Body of pancreas (tissue), 4 donors: ENCODE measurements at regions not wholly inside any gene's neighbourhood (a gene's known extent, or its start where the extent isn't known, plus 50 kb on each side); places are given as distances from the start of the nearest gene placed in this dataset.

Experiments used
- POLR2A ChIP-seq, 3 donors: fragments of 450-650 bp; IDR thresholded peaks; one replicate each; pipeline ENCODE4 v1.6.1; 2016; ENCODE audit warnings: antibody characterized with exemption in 3 of 3, mild to moderate bottlenecking in 2 of 3
- TF ChIP-seq, protein P1 (sequence below), 7 experiments: fragments of 450-650 bp in 4 of 7; fragments of 200-600 bp in 3 of 7; sonication (generic) in 3 of 7; IDR thresholded peaks; one replicate each; pipeline ENCODE4 v1.5.1; 2016 to 2019; ENCODE audit warnings: antibody characterized with exemption in 7 of 7

DNA sequence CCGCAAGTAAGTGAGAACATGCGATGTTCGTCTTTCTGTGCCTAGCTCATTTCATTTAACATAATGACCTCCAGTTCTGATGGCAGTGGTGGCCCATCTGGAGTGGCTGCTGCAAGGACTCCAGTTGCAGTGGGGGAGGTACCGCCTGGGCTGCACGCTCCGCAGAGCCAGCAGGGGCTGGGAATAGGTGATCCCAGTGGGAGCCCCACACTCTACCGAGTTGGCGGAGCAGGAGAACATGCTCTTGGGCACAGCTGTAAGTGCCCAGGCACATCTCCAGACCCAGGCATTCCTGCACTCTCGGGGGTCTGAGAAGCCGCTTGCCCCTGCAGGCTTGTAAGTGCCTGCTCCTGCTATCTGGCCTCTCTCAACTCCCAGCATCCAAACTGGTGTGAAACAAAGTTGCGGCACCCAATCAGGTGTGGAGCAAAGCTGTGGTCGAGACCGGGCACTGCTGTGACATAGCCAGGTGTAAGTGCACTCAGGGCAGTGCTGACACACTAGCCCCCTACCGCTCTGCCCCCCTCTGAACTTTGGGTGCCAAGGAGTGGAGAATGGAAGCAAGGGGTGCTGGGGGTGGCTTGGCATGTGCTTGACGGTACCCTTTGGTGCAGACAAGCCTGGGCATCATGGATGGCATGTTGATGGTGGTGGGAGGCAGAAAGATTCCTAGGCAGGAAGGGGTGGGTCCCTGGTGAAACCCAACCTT, 130.2 kb downstream of the HTR1B start:
- TF ChIP-seq, protein P1, sequence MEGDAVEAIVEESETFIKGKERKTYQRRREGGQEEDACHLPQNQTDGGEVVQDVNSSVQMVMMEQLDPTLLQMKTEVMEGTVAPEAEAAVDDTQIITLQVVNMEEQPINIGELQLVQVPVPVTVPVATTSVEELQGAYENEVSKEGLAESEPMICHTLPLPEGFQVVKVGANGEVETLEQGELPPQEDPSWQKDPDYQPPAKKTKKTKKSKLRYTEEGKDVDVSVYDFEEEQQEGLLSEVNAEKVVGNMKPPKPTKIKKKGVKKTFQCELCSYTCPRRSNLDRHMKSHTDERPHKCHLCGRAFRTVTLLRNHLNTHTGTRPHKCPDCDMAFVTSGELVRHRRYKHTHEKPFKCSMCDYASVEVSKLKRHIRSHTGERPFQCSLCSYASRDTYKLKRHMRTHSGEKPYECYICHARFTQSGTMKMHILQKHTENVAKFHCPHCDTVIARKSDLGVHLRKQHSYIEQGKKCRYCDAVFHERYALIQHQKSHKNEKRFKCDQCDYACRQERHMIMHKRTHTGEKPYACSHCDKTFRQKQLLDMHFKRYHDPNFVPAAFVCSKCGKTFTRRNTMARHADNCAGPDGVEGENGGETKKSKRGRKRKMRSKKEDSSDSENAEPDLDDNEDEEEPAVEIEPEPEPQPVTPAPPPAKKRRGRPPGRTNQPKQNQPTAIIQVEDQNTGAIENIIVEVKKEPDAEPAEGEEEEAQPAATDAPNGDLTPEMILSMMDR (IDR thresholded peaks at IDR 0.05): no peak
- no peak for TF ChIP-seq POLR2A (IDR thresholded peaks at IDR 0.05)
